HL-60/S4 (cell line): ENCODE measurements at regions not wholly inside any gene's neighbourhood (a gene's known extent, or its start where the extent isn't known, plus 50 kb on each side); places are given as distances from the start of the nearest gene placed in this dataset.

ENCODE experiments used
- in situ Hi-C: fragments of 300-500 bp; cut with MboI; formaldehyde crosslinking; loops from 2 replicates; pipeline ENCODE4 v1.14.3; 2022; ENCODE audit warnings: low sequenced_read_pairs

GRCh38 chr1:21347072-21347581 is 56.9 kb upstream of the ECE1 start:
- in situ Hi-C loops: no loop called here

- in situ Hi-C loops: no loop called here
Observed at GRCh38 chr1:21346365-21347071, 56.3 kb upstream of the ECE1 start.

DNA sequence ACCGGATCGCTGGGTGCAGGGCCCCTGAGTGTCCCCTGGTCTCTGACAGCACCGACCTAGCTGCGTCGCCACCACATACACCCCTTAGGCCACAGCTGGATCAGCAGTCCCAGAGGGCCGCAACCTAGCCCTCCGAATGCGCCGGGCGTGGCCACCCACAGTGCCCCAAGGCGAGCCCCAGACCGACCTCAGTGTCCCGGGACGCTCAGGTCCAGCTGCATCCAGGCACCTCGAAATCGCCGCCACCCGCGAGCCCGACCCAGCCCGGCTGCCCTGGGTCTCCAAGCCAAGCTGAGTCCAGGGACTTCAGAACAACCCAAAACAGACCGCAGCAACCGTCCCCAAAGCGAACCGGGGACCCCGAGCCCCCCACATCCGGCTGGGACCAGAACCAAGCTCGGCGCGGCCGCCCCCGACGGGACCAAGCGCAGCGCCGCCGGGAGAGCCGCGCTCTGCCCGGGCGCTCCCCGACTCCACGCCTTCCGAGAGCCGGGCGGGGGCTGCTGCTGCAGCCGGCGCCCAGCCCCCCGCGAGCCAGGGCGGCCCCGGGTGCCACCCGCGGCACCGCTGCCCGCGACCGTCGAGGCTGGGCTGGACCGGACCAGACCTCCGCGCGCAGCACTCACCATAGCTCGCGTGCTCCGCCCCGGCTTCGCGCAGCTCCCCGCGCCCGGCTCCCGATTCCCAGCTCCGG is 54.6 kb upstream of the ECE1 start:
- in situ Hi-C loops: loop anchor here (5.0 kb wide), 1 partner anchor 88 kb away; no protein-coding TSS in a partner anchor

GRCh38 chr1:21344098-21344749 is 54.0 kb upstream of the ECE1 start:
- in situ Hi-C loops: loop anchor here (5.0 kb wide), 1 partner anchor 87 kb away; no protein-coding TSS in a partner anchor

DNA sequence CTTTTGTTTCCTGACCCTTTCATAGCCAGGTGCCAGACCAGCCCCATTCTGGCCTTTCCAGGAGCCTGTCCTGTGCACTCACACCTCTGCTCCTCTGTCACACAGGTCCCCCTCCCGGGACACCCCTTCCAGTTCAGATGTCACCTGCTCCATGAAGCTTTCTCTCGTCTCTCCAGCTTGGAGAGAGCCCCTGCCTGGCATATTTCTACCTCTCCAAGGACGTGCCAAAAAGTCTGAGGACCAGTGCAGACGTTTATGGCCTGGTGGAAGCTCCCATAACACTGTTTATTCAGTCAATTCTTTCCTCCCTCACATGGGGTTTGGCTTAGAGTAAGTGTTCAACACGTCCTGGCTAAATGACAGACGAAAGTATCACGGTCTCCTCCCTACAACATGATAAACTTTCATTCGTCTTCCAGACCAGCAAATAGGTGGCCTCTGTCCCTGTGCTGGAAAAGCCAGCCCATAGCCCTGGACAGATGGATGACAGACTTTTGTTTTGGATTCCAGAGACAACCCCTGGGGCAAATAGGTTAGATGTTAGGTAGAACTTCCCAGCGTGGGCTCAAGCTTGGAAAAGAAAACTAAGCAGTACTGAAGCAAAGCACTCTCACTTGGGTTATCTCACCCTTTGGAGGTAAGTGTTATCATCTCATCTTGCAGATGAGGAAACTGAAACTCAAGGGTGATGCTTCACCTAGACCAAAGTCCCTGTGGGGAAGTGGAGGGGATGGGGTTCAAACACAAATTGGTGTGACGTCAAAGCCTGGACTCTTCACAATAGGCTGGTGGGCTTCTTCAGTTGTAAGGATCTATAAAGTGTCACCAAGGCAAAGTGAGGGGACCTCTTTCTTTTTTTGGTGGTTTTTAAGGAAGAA is 52.9 kb upstream of the ECE1 start:
- in situ Hi-C loops: loop anchor here (5.0 kb wide), 1 partner anchor 86 kb away; no protein-coding TSS in a partner anchor

- in situ Hi-C loops: loop anchor here (5.0 kb wide), 1 partner anchor 84 kb away; no protein-coding TSS in a partner anchor
Observed at GRCh38 chr1:21341517-21342078, 51.3 kb upstream of the ECE1 start.

DNA sequence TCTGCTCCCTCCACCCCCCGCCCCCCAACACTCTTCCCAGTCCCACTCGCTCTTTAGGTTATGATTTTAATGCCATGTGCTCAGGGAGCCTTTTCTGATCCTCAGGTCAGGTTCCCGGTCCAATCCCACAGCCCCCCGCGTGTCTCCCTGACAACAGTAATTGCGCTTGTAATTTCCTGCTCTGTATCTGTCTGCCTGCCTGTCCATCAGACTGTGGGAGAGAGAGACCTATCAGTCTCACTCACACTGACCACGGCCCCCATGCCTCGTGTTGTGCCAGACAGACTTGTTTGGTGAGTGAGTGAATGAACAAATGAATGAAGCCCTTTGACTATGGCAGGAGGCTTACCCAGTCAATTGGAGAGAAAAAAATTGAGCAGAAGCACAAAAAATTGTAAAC is 50.8 kb upstream of the ECE1 start:
- in situ Hi-C loops: loop anchor here (5.0 kb wide), 1 partner anchor 84 kb away; no protein-coding TSS in a partner anchor

- in situ Hi-C loops: loop anchor here (5.0 kb wide), 1 partner anchor 83 kb away; no protein-coding TSS in a partner anchor
Observed at GRCh38 chr1:21340230-21340945, 50.1 kb upstream of the ECE1 start.
